ENCODE measurements at regions not wholly inside any gene's neighbourhood (a gene's known extent, or its start where the extent isn't known, plus 50 kb on each side); places are given as distances from the start of the nearest gene placed in this dataset.
A peak's percentile ranks its signal among the peaks of the same experiment; 100 is the strongest.

DNA sequence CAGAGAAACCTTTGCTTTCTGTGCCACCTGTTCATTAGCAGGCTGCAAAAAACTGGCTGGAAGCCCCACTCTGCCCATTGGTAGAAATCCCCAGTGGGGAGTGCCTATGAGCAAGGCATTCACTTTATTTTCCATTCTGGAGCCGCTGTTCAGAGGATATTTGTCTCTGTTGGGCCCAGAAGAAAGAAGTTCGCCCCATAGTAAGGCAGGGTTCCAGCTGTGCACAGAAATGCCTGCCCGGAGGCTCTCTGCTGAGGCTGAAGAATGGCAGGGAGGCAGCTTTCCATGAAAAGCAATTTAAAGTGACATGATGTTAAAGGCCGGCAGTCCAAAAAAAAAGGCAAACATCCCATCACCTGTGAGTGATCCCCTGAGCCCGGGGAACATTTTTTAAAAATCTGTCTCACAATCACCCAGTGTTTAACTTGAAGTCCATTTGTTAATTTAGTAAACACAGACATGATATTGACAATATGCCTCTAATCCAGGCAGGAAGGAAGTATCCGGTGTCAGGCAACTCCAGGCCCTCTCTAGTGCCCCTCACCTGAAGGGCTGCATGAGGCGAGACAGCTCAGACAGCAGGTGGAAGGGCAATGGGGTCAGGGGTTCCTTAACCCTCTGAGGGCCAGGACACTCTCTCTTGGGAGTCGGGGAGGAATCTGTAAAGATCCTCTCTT lies 265.1 kb upstream of the SIX2 start:
- peak; percentile 88 for DNase-seq

DNA sequence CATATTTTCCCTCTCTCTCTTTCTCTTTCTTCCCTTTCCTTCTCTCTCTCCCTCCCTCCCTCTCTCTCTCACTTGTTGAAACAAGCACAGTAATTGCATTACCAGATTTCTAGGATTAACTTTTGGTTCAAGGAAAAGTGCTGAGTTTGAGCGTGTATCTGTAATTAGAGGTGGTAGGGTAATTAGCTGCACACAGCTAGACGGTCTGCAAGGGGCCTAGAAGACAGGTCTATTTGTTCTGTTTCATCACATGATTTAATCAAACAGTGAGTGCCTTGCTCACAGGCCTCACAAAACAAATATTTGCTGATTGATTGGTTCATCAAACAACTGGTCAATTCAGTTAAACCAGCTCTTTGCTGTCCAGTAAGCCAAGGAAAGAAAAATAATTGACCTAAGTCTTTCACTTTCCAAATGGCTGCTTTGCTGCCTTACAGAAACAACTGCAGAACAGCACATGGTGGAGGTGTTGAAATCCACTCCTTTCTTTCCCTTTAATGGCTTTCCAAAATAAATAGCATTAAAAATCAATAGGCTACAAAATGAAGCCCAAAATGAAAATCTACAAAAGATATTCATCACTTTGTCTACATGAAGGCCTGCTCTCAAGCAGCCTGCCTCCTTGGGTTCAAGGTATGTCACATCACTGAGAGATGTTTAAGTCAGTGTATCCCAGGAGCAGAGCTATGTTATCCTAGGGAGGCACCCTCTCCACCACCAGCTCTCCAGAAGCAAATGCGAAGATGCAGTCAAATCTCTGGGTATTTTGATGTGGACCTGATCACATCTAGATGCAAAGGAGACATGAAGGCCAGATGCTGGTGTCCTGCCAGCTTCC lies 264.4 kb upstream of the SIX2 start:
- DNase-seq, result peak; percentile 75

DNA sequence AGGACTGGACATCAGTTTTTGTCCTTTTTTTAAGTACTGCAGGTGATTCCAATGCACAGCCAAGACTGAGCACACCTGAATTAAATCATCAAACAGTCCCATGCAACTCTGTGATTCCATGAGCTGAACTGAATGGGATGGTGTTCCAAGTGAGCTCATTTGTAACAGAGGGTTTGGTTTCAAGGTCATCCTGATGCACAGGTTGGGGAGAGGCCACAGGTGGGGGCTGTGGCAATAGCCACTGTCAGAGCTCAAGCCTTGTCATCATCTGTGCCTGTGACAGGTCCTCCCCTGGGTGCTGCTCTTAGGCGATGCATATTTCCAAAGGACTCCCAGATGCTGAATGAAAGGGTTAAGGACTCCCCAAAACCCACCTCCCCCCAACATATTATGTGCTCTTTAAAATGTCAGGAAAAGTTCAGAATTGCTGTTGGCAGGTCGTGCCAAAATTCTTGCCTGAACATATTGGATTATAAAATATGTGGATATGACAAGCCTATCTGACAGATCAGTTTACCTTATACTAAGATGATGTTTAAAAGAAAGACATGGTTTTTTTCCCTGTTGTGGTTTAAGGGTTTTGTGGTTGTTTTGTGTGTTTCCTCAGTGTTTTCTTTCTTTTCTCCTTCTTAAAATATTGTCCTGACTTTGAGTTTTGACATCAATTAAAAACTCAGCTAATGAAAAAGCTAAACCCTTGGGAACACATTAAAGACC lies 263.5 kb upstream of the SIX2 start:
- no peak for DNase-seq

DNA sequence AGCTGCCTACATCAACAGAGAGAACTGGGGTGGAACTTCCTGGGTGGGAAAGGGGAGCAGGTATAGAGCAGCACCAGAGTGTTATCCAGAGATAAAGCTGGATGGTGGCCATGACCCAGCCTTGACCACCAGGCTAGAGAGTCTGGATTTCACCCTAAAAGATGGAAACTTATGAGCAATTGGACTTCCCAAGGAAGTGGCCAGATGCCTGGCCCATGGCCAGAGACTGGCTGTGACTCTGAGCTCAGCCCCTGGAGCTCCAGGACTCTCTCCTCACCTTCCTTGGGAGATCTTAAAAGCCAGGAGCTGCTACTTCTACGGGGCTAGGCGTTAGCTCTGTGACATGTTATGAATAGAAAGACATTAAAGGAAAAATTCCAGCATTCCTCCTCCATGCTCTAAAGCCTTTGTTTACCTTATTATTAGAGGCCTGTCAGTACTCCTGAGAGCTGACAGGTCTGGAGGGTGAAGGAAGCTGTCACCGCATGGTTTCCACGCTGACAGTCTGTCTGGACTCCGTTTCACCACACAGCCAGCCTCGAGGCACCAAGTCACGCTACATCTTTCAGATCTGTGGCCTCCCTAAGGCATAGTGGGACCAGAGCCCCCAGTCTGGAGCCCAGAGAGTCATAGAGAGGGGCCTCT lies 260.0 kb upstream of the SIX2 start:
- no peak for DNase-seq

DNA sequence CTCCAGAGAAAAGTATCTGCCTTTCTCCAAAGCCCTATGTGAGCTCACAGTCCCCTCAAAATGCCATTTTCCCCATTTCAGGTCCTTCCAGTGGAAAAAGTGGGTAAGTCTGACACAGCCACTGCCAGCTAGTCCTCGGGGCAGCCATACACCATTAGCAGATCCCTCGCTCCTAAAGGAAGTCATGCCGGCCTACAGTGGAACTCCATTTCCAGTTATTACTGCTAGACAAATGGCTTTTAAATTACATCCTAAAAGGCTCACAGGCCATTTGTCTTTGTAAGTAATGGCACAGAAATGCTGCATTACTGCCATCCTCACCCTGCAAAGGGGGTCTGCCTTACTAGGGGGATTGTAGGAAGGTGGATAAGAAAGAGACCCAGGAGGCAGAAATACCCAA lies 259.4 kb upstream of the SIX2 start:
- DNase-seq, result no peak

DNA sequence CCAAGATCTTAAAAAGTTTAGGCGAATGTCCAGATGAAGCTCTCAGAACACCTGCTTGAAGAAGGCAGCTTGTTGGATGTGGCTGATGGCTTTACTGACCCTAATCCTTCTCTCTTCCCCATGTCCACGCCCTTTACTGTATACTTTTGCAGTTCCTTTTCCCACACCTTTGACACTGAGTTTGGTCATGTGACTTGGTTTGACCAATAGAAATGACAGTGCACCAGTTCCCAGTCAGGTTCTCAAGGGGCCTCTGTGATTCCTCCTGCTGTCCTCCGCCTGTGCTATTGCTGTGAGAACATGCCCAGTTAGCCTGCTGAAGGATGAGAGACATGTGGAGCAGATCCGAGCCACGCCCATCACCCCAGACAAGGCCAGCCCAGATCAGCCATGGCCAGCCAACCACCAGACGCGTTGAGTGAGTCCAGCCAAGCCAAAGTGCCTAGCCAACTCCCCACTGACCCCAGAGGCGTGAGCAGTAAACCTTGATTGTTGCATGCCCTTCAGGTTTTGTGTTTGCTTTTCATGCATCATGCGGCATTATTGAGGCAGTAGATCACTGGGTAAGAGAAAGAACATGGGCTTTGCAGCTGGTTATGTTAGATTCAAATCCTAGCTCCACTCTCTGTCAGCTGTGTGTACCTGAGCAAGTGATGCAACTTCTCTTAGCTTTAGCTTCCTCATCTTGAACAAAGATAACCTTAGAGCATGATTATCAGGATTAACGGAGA lies 258.0 kb upstream of the SIX2 start:
- peak; percentile 66 for DNase-seq

DNA sequence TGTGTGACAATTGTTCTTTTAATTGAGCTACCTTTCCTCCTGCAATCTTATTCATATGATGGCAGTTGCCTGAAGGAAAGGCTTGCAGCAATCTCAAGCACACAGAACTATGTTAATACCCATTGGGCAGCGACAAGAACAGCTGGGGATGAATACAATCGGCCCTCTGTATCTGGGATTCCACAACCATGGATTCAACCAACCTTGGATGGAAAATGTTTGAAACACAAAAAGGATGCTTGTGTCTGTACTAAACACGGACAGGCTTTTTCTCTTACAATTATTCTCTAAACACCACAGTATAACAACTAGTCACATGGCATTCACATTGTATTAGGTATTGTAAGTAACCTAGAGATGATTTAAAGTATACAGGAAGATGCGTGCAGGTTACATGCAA lies 256.1 kb upstream of the SIX2 start:
- DNase-seq, result no peak

DNA sequence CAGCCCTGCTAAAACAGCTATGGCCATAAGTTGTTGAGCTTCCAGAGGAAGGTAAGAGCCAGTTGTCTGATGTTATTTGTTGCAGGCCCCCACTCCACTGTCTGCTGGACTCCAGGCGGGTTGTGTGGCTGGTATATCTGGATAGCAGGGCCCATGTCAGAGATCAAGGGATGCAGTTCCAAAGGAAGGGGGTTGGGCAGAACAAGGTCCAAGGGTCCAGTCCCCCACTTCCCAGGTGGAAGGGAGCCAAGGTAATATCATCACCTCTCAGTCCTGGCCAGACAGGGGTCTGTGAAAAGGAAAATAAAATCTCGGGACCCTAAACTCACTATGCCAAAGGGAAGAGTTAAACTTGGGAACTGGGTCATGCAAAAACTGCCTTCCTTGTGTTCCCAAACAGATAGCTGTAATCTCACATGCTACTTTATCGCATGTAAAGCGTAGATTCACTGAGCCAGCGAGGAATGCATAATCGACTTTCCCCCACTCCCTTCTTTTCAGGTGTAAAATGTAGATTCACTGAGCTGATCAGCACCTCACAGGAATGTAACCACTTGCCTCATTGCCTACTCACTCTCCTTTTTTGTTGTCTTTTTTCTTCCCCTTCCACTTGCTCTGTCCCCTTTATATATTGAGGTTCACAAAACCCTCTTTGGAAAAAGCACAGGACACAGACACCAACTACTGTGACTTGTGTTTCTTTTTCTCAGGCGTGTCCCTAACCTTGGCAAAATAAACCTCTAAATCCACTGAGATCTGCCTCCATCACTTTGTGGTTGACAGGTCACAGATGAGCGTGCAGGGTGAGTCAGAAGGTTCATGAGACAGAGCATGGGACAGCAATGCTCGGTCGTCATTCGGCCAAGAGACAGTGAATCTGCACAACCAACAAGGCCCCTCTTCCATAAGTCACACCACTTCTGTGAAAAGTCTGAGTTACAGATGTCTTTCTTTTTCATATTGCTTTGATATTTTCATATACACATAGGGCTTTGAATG lies 255.3 kb upstream of the SIX2 start:
- no peak for DNase-seq

DNA sequence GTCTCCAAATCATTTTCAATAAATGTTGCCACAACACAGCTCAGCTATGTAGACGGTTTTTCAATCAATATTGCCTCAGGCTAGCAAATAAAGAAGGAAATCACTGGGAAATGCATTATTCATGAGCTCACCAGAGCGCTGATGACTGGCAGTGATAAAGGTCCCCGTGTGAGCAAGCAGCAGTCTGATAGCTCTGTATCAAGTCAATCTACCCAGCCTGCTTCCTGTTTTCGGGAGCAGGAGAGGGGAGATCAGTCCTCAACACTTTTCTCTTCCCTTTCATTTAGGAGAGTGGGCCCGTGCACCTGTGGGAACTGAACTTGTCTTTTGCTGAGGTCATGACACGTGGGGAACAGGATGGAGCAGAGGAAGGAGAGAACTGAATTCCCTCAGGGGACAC lies 253.9 kb upstream of the SIX2 start:
- no peak for DNase-seq

DNA sequence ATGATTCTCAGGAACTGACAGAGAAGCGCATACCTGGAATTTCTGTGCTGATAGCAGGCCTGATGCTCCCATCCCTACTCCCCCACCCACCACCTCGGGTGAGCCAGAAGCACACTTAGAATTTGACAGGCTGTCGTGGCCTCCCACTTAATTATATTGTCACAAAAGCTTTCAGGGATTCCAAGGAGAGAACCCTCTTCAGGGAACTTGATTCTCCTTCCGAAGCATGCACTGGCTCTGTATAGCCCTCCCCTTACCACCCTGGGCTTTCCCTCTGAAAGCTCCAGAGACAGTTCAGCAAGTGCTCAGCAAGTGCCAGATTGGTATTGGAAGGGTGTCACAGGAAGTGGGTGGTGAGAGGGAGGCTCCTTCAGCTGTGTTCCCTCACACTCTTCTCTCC lies 252.5 kb upstream of the SIX2 start:
- DNase-seq, result no peak

DNA sequence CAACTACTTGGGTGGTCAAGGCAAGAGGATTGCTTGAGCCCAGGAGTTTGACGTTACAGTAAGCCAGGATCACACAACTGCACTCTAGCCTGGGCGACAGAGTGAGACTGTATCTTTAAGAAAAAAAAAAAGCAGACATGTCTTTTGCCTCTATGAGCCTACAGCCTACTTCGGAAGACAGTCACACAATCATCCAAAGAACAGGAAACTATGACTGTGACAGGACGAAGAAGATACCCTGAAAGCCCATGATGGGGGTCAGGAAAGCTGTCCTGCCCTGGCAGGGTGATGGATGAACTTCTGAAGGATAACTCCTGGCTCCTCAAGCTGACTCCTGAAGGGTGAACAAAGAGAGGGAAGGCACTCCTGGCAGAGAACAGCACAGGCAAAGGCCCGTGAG lies 251.7 kb upstream of the SIX2 start:
- DNase-seq, result no peak

DNA sequence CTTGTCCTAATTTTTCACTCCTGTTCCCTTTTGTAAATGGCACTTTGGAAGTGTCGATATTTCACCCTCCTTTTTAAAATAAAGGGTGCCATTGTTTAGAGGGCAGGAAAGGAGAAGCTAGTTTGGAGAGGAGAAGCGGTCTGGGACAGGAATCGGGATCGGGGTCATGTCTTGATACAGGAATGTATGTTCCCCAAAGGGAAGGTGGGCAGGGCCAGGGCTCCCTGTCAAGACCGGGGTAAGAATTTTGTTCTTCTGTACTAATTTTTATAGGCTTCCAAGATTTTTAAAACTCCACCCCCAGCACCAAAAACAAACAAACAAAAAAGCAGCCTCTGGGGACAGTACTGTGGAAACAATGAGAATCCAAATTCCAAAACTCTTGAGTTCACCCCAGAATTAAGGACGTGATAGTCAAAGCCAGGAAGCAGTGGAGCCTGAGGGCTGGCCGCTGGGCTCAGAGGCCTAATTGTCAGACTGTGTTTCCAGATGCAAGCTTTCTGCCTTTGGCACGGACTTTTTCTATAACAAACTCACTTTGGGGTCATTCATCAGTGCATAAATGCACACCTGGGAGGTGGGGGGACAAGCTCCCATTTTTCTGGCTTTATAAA lies 250.4 kb upstream of the SIX2 start:
- no peak for DNase-seq

DNA sequence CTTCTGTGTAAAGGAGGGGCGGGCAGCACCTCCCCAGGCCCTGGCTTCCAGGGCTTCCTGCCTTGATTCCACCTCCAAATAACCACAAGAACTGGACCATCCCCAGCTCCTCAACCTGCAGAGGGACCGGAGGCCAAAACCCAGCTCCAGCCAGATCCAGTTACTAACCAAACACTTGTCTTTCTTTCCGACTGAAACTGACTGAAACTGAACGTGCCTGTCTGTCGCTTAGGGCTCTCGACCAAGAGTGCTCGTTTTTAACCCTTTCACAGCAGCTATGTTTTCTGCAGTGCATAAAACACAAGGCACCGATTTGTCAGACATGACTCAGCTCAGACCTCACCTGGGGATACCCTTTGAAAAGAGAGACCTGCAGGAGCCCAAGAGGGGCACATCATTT lies 249.9 kb upstream of the SIX2 start:
- peak; percentile 96 for DNase-seq

DNA sequence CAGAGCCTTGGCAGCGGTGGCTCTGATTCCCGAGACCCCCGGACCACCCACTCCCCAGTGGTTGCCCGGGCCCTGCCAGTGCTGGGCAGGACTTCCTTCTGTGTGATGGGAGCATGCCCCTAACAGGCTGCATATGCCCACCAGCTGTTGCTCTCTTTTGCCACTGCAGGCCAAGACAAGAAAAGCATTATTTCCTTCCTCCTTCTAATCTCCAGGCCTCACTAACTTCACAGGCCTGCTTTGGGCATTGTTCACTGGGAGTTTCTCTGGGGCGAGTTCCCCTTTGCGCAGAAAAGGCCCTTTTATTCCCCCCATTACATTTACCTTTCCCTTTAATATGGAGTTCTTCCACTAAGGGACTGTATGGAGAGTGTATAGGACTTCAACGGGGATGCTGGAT lies 249.1 kb upstream of the SIX2 start:
- no peak for DNase-seq

DNA sequence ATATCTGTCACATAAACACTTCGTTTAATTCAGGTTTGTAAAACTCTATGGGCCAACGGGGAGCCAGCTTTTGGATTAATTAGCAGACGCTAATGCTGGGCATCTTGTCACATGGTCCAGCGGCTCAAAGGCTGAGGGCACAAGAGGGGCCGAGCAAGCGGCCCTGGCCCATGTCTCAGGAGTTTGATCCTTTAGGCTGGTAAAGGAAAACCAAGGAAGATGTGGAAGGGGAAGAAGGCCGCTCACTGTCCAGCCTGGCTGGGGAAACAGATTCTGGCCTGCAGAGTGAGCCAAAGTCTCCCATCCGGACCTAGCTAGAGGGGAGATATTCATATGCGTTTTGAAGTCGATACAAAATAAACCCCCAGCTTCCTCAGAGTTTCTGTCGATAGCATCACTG lies 248.6 kb upstream of the SIX2 start:
- no peak for DNase-seq

DNA sequence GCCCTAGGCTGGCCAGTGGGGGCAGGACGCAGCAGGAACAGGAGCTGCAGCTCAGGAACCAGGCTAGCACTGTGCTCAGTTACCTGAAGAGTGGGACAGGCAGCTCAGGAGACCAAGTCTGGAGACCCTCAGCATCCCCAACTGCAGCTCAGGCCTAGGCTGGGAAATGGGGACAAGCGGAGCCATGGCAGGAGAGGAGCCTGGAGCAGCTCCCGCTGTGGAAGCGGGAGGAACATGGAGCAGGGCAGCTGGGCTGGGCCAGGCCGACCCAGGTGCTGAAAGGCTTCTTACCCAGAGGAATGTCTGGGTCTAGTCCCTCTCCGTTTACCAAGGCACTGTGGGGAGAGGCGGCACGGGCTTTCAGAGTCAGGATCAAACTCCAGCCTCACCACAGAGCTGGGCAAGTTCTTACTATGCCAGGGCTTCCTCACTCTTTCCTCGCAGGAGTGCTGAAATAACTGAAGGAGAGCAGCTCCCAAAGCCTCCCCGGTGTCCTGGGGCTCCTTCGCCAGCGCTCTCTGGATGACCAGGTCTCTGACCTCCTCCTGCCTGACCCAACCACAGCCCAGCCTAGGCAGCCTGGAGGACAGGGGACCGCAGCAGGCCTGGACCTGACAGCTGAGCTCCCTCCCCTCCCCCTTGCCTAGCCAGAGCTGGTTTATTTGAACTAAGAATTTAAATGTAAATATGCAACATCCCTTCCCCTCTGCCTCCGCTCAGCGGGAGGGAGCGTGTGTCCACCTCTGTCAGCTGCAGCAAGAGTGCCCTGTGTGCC lies 247.8 kb upstream of the SIX2 start:
- peak; percentile 79 for DNase-seq

DNA sequence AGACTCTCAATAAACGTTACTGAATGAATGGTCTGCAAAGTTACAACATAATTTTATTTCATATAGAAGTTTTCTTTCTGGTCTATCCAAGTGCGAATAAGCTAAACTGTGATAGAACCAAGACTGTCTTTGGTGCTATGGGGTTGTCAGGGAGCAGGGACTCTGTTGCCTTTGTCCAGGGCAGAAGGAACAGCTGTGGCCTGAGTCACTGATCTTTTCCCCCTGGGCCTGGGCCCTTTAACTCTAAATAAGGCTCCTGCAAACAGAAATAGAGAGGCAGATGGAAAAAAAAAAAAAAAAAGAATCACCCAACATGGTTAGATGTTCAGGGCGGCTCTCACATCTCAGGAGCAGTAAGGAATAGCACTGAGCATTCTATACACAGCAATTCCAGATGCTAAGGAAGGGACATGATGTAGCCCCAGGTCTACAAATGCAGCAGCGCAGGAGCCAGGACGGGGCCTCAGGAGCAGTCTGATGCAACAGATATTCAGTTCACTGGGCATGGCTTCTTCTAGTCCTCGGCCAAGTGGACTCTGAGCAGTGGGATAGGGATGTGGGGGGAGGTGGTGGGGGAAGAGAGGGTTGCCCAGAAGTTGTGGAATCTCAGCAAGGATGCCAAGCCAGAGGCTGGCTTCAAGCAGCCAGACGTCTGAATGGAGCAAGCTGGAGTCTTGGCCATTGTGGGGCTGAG lies 247.1 kb upstream of the SIX2 start:
- no peak for DNase-seq

DNA sequence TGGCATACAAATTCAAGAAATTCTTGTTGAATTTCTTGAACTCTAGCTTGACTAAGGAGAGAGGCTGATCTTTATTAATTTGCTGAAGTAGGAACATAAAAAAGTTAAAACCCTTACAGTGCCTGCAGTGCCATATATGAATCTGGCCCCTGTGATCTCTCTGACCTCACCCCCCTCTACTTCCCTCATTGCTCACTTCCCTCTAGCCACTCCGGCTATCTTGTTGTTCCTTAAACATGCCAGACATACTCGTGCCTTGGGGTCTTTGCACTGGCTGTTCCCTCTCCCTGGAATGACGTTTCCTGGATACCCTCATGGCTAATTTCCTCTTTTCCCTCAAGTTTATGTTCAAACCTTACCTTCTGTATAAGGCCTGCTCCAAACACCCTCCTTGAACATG lies 246.3 kb upstream of the SIX2 start:
- no peak for DNase-seq

DNA sequence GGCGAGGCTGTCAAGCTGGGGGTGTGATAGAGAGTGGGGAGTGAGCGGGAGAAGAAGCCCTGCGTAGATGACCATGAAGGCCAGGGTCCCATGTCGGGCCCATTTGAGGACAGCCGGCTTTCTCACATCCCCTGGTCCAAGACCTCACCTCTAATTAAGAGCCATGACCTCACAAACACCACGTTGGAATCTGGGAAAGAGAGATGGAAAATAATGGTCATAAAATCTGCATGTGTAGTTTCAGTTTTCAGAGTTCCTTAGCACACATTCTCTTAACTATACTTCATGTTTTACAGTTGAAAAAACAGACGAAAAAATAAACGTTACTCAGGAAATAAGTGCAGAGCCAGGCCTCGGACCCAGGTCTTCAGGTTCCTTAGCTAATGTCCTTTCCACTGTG lies 244.8 kb upstream of the SIX2 start:
- DNase-seq, result no peak

DNA sequence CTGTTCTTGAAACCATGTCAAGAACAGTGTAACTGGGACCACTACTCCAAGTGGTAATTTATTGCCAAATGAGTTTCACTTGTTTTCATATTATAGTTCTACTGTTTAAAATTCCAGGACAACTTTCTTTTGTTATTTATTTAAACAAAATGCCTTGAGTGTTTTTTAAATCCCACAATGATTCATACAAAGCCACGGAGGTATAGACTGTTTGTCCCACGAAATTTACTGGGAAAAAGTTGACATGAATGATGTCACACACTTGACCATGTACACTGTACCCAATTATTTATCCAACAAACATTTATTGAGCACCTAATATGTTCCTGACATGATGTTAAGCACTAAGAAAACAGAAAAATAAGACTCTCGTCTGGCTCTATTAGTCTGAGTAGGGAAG lies 243.9 kb upstream of the SIX2 start:
- no peak for DNase-seq

Data from SHP77 treated with DMSO at 0.1 percent for 48 hours (cell line).